ENCODE measurements at regions not wholly inside any gene's neighbourhood (a gene's known extent, or its start where the extent isn't known, plus 50 kb on each side); places are given as distances from the start of the nearest gene placed in this dataset.

- H3K27ac ChIP-seq = no peak overlapping the region
- no peak overlapping the region for H3K4me3 ChIP-seq (ENCODE audit: low read depth in 1 of 2, low read length in 1 of 2)
- H3K27me3 ChIP-seq = peaks cover 30% of the 10 kb centered on the region
- H3K9me3 ChIP-seq = no peaks in the 10 kb centered on the region
- no peaks in the 10 kb centered on the region for H3K36me3 ChIP-seq
- TF ChIP-seq CTCF (IDR thresholded peaks at IDR 0.05) = no peak
- no peaks in the 10 kb centered on the region for H3K4me1 ChIP-seq (ENCODE audit: control insufficient read depth in 1 of 2, insufficient read depth in 1 of 2, low read depth in 1 of 2, low read length in 1 of 2)
These were observed 63.3 kb upstream of the NFIL3 start for GRCh38 chr9:91486699-91487497.

GRCh38 chr9:91485006-91485405, 61.4 kb upstream of the NFIL3 start:
- Histone ChIP-seq H3K27me3 (peaks cover 43% of the 10 kb centered on the region), H3K36me3 (no peaks in the 10 kb centered on the region), H3K4me1 (ENCODE audit: control insufficient read depth in 1 of 2, insufficient read depth in 1 of 2, low read depth in 1 of 2, low read length in 1 of 2) (no peaks in the 10 kb centered on the region), H3K4me3 (ENCODE audit: low read depth in 1 of 2, low read length in 1 of 2) (no peak overlapping the region), H3K9me3 (no peaks in the 10 kb centered on the region), H3K27ac (no peak overlapping the region)
- TF ChIP-seq CTCF (IDR thresholded peaks at IDR 0.05) = no peak

GRCh38 chr9:91483835-91484234, 60.2 kb upstream of the NFIL3 start:
- H3K4me3 ChIP-seq (ENCODE audit: low read depth in 1 of 2, low read length in 1 of 2) = no peak overlapping the region
- no peaks in the 10 kb centered on the region for H3K9me3 ChIP-seq
- no peaks in the 10 kb centered on the region for H3K36me3 ChIP-seq
- H3K27ac ChIP-seq = no peak overlapping the region
- peaks cover 42% of the 10 kb centered on the region for H3K27me3 ChIP-seq
- no peaks in the 10 kb centered on the region for H3K4me1 ChIP-seq (ENCODE audit: control insufficient read depth in 1 of 2, insufficient read depth in 1 of 2, low read depth in 1 of 2, low read length in 1 of 2)
- TF ChIP-seq CTCF (IDR thresholded peaks at IDR 0.05) = no peak

- no peak for TF ChIP-seq CTCF (IDR thresholded peaks at IDR 0.05)
- Histone ChIP-seq H3K9me3 (no peaks in the 10 kb centered on the region), H3K4me3 (ENCODE audit: low read depth in 1 of 2, low read length in 1 of 2) (no peak overlapping the region), H3K4me1 (ENCODE audit: control insufficient read depth in 1 of 2, insufficient read depth in 1 of 2, low read depth in 1 of 2, low read length in 1 of 2) (no peaks in the 10 kb centered on the region), H3K27ac (no peak overlapping the region), H3K36me3 (no peaks in the 10 kb centered on the region), H3K27me3 (peaks cover 38% of the 10 kb centered on the region)
These were observed 59.6 kb upstream of the NFIL3 start for GRCh38 chr9:91483189-91483691.

- no peak overlapping the region for H3K27ac ChIP-seq
- no peaks in the 10 kb centered on the region for H3K36me3 ChIP-seq
- no peak overlapping the region for H3K4me3 ChIP-seq (ENCODE audit: low read depth in 1 of 2, low read length in 1 of 2)
- H3K27me3 ChIP-seq = peaks cover 43% of the 10 kb centered on the region
- H3K9me3 ChIP-seq = no peaks in the 10 kb centered on the region
- TF ChIP-seq CTCF (IDR thresholded peaks at IDR 0.05) = no peak
- no peaks in the 10 kb centered on the region for H3K4me1 ChIP-seq (ENCODE audit: control insufficient read depth in 1 of 2, insufficient read depth in 1 of 2, low read depth in 1 of 2, low read length in 1 of 2)
These were observed 58.3 kb upstream of the NFIL3 start for GRCh38 chr9:91481972-91482371.

Measured in neutrophil (primary cell).